ENCODE measurements at regions not wholly inside any gene's neighbourhood (a gene's known extent, or its start where the extent isn't known, plus 50 kb on each side); places are given as distances from the start of the nearest gene placed in this dataset.

DNA sequence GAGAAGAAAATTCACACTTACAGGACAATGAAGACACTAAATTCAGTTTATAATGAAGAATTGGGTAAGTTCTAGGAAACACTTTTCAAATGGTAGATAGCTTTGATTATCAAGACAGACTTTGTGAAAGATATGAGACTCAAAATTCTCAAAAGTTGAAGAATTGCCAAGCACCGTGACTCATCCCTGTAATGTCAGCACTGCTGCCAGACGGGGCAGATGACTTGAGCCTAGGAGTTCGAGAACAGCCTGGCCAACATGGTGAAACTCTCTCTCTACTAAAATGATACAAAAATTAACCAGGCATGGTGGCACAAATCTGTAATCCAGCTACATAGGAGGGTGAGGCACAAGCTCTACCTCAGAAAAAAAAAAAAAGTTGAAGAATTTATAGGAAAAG lies 1820.1 kb upstream of the LRRTM1 start:
- DNase-seq (ENCODE audit: low read depth) = no peak
- TF ChIP-seq, protein P1, sequence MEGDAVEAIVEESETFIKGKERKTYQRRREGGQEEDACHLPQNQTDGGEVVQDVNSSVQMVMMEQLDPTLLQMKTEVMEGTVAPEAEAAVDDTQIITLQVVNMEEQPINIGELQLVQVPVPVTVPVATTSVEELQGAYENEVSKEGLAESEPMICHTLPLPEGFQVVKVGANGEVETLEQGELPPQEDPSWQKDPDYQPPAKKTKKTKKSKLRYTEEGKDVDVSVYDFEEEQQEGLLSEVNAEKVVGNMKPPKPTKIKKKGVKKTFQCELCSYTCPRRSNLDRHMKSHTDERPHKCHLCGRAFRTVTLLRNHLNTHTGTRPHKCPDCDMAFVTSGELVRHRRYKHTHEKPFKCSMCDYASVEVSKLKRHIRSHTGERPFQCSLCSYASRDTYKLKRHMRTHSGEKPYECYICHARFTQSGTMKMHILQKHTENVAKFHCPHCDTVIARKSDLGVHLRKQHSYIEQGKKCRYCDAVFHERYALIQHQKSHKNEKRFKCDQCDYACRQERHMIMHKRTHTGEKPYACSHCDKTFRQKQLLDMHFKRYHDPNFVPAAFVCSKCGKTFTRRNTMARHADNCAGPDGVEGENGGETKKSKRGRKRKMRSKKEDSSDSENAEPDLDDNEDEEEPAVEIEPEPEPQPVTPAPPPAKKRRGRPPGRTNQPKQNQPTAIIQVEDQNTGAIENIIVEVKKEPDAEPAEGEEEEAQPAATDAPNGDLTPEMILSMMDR (IDR thresholded peaks at IDR 0.05; ENCODE audit: insufficient read depth, low read length) = no peak
- no peak overlapping the region for H3K4me3 ChIP-seq (ENCODE audit: low read depth, low read length)

DNA sequence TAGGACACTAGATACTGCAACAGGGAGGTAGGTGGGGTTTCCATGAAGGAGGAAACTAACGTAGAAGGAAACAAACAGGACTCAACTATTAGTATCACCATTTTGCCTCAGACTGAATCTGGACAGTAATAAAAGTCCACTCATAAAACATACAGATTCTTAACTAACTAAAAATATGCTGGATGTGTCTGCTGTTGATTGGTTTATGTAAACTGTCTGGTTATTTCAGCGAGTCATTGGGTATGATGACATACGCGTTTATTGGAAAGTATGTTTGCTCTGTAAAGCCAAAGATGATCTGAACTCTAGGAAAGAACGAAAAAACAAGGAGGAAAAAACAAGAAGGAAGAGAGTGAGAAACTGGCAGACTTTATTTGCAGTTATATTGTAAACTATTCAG lies 1816.1 kb upstream of the LRRTM1 start:
- TF ChIP-seq, protein P1 (IDR thresholded peaks at IDR 0.05; ENCODE audit: insufficient read depth, low read length) = no peak
- H3K4me3 ChIP-seq (ENCODE audit: low read depth, low read length) = no peak overlapping the region
- DNase-seq (ENCODE audit: low read depth) = no peak

DNA sequence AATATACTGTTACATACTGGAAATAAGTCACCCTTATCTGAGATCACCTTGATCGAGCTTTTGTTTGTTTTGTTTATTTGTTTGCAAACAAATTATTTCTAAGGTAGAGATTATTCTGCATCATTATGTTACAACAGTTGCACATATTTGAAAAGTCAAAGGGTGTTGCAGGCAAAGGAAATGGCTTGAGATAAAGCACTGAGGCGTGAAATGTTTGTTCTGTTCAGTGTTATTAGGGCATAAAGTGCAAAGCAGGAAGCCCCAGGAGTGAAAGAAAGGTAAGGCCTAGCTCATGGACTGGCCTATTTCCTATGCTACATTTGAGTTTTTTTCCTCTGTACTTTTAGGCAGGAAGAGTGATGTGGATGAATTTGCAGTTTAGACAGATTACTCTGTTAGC lies 1815.6 kb upstream of the LRRTM1 start:
- no peak overlapping the region for H3K4me3 ChIP-seq (ENCODE audit: low read depth, low read length)
- TF ChIP-seq, protein P1 (IDR thresholded peaks at IDR 0.05; ENCODE audit: insufficient read depth, low read length) = no peak
- DNase-seq (ENCODE audit: low read depth) = no peak

DNA sequence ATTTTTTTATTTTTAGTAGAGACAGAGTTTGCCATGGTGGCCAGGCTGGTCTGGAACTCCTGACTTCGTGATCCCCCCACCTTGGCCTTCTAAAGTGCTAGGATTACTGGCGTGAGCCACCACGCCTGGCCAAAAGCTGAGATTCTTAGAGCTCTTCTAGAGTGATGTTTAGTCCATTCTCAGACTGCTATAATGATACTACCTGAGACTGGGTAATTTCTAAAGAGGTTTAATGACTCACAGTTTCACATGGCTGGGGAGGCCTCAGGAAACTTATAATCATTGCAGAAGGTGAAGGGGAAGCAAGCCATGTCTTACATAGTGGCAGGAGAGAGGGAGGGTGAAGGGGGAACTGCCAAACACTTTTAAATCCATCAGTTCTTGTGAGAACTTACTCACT lies 1804.9 kb upstream of the LRRTM1 start:
- TF ChIP-seq, protein P1 (IDR thresholded peaks at IDR 0.05; ENCODE audit: insufficient read depth, low read length) = no peak

DNA sequence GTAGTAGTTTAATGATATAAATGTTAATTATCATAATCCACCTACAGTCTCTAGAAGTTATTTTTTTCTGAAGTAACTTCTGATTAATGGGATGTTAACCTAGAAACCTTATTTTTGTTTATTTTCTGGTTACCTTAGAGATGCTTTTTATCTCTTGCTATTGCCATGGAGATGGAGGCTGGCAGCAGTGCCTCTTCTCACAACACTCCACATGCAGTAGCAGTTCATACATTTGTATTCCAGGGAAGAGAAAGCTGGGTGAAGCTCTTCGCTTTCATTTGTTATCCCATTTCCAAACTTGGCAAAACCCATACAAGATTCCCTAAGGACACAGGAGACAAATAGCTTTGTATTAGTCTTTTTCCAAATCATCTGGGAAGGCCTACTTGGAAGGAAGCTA lies 1794.1 kb upstream of the LRRTM1 start:
- TF ChIP-seq, protein P1 (IDR thresholded peaks at IDR 0.05; ENCODE audit: insufficient read depth, low read length) = no peak
- H3K4me3 ChIP-seq (ENCODE audit: low read depth, low read length) = no peak overlapping the region
- DNase-seq (ENCODE audit: low read depth) = no peak

More for the DNA sequence above, 1804.9 kb upstream of the LRRTM1 start:
- H3K4me3 ChIP-seq (ENCODE audit: low read depth, low read length) = no peak overlapping the region
- no peak for DNase-seq (ENCODE audit: low read depth)

DNA sequence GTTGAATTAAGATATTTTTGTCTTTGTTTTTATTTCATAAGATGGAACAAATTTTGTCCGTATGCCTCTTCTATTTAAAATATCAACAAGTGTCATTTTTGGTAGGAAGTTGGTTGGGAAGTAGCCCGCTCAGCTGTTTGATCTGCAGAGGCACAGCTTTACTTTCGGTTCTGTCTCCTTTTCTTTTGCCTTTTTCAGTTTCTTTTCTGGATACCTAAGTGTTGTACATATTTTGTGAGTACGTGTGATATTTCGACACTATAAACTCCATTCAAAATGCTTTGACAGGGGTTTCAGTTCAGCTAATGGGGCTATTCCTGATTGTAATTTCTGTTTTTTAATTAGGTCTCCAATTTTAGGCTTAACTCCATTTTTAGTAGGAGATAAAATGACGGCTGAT lies 1785.0 kb upstream of the LRRTM1 start:
- TF ChIP-seq, protein P1 (IDR thresholded peaks at IDR 0.05; ENCODE audit: insufficient read depth, low read length) = no peak
- no peak for DNase-seq (ENCODE audit: low read depth)
- no peak overlapping the region for H3K4me3 ChIP-seq (ENCODE audit: low read depth, low read length)

DNA sequence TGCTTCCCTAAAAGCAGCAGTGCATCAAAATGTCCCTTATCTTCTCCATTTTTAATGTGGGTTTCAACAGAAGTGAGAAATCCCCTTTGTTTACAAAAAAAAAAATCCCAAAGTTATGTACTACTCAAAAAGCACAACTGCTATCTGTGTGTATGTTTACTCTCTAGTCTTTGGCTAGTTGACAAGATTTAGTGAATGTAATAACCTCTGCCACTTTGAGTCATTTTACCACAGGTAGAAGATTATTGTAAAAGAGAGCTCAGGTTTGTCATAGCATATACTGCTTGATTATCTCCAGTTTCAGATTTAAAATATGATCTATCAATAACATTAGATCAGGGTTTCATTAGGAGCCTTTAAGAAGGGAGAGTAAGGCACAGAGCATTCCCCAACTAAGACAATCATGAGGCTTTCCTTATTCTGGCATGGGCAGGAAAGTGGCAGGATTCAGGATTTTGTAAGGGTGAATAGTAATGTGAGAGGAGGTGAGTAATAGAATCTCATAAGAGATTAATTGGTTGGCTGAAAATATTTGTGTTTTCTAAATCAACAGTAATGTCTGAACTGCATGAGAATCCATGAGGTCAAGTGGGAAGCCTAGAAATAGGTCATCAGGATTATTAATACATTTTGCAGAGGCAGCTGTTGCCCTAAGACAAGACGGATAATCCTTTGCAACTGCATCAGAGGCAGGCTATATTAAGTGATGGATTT lies 1780.3 kb upstream of the LRRTM1 start:
- TF ChIP-seq, protein P1 (IDR thresholded peaks at IDR 0.05; ENCODE audit: insufficient read depth, low read length) = no peak
- H3K4me3 ChIP-seq (ENCODE audit: low read depth, low read length) = no peak overlapping the region
- no peak for DNase-seq (ENCODE audit: low read depth)

Measured in fibroblast of the aortic adventitia (primary cell).